ENCODE measurements at regions not wholly inside any gene's neighbourhood (a gene's known extent, or its start where the extent isn't known, plus 50 kb on each side); places are given as distances from the start of the nearest gene placed in this dataset.

- Histone ChIP-seq H3K27ac (no peak overlapping the region), H3K4me3 (no peak overlapping the region)
- DNase-seq (ENCODE audit: low spot score) = no peak
- no peak for TF ChIP-seq CTCF (IDR thresholded peaks at IDR 0.05)
These were observed 679.1 kb downstream of the METTL4 start for GRCh38 chr18:1892191-1892590.

GRCh38 chr18:1895456-1896185 lies 675.7 kb downstream of the METTL4 start:
- Histone ChIP-seq H3K27ac (no peak overlapping the region), H3K4me3 (no peak overlapping the region)
- DNase-seq (ENCODE audit: low spot score) = no peak
- TF ChIP-seq CTCF (IDR thresholded peaks at IDR 0.05) = no peak

- no peak for DNase-seq (ENCODE audit: low spot score)
- Histone ChIP-seq H3K4me3 (no peak overlapping the region), H3K27ac (no peak overlapping the region)
- no peak for TF ChIP-seq CTCF (IDR thresholded peaks at IDR 0.05)
These were observed 664.9 kb downstream of the METTL4 start for GRCh38 chr18:1906421-1906820.

- no peak overlapping the region for H3K27ac ChIP-seq
- TF ChIP-seq CTCF (IDR thresholded peaks at IDR 0.05) = no peak
- no peak for DNase-seq (ENCODE audit: low spot score)
- no peak overlapping the region for H3K4me3 ChIP-seq
These were observed 663.7 kb downstream of the METTL4 start for GRCh38 chr18:1907470-1908206.

GRCh38 chr18:1914489-1914888 lies 656.8 kb downstream of the METTL4 start:
- TF ChIP-seq CTCF (IDR thresholded peaks at IDR 0.05) = no peak
- Histone ChIP-seq H3K4me3 (no peak overlapping the region), H3K27ac (no peak overlapping the region)

GRCh38 chr18:1916869-1917523 lies 654.3 kb downstream of the METTL4 start:
- no peak overlapping the region for H3K27ac ChIP-seq
- TF ChIP-seq CTCF (IDR thresholded peaks at IDR 0.05) = no peak
- H3K4me3 ChIP-seq = no peak overlapping the region
- no peak for DNase-seq (ENCODE audit: low spot score)

More at GRCh38 chr18:1914489-1914888, 656.8 kb downstream of the METTL4 start:
- DNase-seq (ENCODE audit: low spot score) = no peak
